ENCODE measurements at regions not wholly inside any gene's neighbourhood (a gene's known extent, or its start where the extent isn't known, plus 50 kb on each side); places are given as distances from the start of the nearest gene placed in this dataset.

DNA sequence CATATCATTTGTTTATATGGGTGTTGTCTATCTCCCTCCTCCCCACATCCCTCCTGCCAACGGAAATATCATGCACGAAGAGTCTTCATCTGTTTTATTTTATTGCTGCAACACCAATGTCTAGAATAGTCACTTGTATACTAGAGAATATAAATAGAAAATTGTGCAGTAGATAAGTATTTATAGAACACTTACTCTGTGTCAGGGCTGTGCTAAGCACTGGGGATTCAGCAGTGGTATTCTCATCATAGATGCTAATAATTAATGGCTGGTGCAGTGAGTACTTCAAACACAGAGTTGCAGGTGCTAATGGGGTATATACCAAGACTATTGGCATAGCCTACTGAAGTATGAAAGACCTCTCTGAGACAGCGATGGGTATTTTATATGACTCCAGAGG lies 353.5 kb upstream of the CDH6 start:
- Mint-ChIP-seq H3K36me3 (no peaks in the 10 kb centered on the region), H3K4me3 (no peak overlapping the region), H3K27ac (no peak overlapping the region), H3K4me1 (no peaks in the 10 kb centered on the region), H3K9me3 (peaks cover 3 to 31% (median 14%) of the 10 kb centered on the region in 9 donors), H3K27me3 (no peaks in the 10 kb centered on the region)
- ATAC-seq (no peak), DNase-seq (no peak)
- POLR2A ChIA-PET: no interaction called here

DNA sequence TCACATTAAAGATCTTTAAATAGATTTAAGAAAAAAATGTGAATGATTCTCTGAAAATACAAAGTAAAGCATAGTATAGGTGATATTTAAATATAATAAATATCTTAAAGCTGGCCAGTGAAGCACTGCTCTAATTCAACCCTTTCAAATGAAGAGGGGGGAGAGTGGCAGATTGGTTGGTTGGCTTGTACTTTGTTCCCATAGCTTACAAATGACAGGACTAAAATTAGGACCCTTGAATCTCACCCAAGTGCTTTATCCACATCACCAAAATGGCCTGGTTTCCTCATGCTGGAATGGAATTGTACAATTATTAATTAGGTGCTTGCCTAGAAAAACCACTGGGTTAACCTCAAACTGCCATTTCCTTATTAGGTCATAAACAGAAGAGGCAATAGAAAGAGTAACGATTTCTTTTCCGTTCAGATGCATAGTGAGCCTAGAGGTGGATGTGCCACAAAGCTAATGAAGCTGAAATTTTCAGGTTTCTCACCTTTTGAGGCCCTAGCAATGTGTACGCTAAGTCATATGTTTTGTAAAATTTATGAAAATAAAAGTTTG lies 354.5 kb upstream of the CDH6 start:
- POLR2A ChIA-PET: no interaction called here
- DNase-seq (no peak), ATAC-seq (no peak)
- Mint-ChIP-seq H3K9me3 (peaks cover 3 to 39% (median 19%) of the 10 kb centered on the region in 9 donors), H3K4me1 (no peaks in the 10 kb centered on the region), H3K4me3 (no peak overlapping the region), H3K36me3 (no peaks in the 10 kb centered on the region), H3K27me3 (no peaks in the 10 kb centered on the region), H3K27ac (no peak overlapping the region)

DNA sequence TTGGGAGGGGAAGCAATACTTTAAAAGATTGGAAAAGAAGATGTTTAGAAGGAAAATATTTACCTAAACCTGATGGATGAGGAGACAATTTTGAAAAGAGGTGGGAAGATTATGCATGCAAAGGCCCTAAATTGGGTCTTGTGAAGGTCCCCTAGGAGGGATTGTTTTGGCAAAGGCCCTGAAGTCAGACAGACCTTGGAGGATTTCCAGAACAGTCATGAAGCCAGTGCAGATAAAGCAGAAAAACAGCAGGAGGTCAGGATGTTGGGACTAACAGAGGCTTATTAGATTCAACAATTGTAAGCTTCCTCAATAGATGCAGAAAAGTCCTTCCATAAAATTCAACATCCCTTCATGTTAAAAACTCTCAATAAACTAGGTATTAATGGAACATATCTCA lies 361.0 kb upstream of the CDH6 start:
- no peak overlapping the region for H3K27ac Mint-ChIP-seq
- POLR2A ChIA-PET: no interaction called here
- DNase-seq (no peak), ATAC-seq (no peak)
- no peaks in the 10 kb centered on the region for H3K27me3 Mint-ChIP-seq
- no peaks in the 10 kb centered on the region for H3K4me1 Mint-ChIP-seq
- H3K9me3 Mint-ChIP-seq: peaks cover 0 to 48% (median 19%) of the 10 kb centered on the region in 9 donors
- H3K4me3 Mint-ChIP-seq: no peak overlapping the region
- peaks cover 0 to 4% (median 0%) of the 10 kb centered on the region in 3 donors for H3K36me3 Mint-ChIP-seq

DNA sequence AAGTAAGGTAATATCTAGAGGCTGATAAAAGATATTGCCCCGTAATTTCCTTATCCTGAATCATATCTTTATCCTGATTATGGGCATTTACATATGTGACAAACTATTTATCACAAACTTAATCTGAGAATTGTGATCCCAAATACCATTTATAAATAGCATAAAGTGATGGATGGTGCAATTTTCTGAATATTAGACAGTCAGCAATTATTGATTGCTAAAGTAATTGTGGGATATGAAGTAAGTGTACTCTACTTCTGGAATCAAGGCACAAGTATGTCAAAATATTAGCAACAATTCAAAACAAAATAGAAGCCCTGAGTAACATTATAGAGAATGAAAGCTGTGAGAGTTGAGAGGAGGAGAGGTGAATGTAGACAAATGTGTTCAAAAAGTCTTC lies 361.9 kb upstream of the CDH6 start:
- POLR2A ChIA-PET: no interaction called here
- H3K4me1 Mint-ChIP-seq: no peaks in the 10 kb centered on the region
- H3K4me3 Mint-ChIP-seq: no peak overlapping the region
- peaks cover 0 to 10% (median 0%) of the 10 kb centered on the region in 3 donors for H3K36me3 Mint-ChIP-seq
- H3K27ac Mint-ChIP-seq: no peak overlapping the region
- no peak for ATAC-seq
- H3K9me3 Mint-ChIP-seq: peaks cover 0 to 49% (median 14%) of the 10 kb centered on the region in 9 donors
- H3K27me3 Mint-ChIP-seq: no peaks in the 10 kb centered on the region
- no peak for DNase-seq

DNA sequence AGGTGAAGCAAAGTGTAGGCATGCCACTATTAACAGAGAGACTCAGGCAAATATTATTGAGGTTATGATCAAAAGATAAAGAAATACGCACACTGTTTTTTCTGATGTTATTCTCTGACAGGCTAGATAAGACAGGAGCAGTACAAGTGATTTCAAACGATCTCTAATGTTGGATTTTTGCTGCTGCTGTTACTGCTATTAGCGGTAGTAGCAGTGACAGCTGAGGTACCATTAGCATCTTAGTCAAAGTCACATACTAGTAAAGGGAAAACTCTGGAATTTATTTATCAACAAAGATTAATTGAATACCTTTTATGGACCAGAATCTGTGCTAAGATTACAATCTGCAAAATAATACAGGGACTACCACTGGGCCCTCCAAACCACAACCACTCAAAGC lies 362.4 kb upstream of the CDH6 start:
- POLR2A ChIA-PET: no interaction called here
- no peak for DNase-seq
- H3K4me3 Mint-ChIP-seq: no peak overlapping the region
- H3K27ac Mint-ChIP-seq: no peak overlapping the region
- H3K36me3 Mint-ChIP-seq: peaks cover 0 to 12% (median 0%) of the 10 kb centered on the region in 3 donors
- H3K9me3 Mint-ChIP-seq: peaks cover under 1 to 46% (median 13%) of the 10 kb centered on the region in 9 donors
- H3K4me1 Mint-ChIP-seq: no peaks in the 10 kb centered on the region
- H3K27me3 Mint-ChIP-seq: no peaks in the 10 kb centered on the region
- no peak for ATAC-seq

DNA sequence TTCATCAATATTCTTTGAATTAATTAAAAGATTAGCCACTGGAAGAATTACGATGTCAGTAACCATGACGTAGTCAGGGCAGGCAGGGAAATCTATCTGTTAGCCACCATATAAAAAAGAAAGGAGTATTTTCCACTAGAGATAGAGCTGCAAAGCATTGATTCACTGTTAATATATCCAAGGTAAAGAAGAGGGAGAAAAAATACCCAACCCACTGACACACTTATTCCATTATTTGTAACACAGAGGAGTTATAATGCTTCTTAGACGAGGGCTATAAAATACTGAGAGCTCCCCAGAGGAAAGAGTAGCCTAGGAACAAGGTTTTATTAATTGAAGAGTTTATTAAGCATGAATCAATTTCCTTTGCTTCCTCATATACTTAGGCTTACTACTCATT lies 382.2 kb upstream of the CDH6 start:
- ATAC-seq (no peak), DNase-seq (no peak)
- no peak overlapping the region for H3K27ac Mint-ChIP-seq
- peaks cover 7 to 40% (median 14%) of the 10 kb centered on the region in 9 donors for H3K9me3 Mint-ChIP-seq
- POLR2A ChIA-PET: no interaction called here
- no peak overlapping the region for H3K4me3 Mint-ChIP-seq
- no peaks in the 10 kb centered on the region for H3K27me3 Mint-ChIP-seq
- H3K36me3 Mint-ChIP-seq: no peaks in the 10 kb centered on the region
- no peaks in the 10 kb centered on the region for H3K4me1 Mint-ChIP-seq

DNA sequence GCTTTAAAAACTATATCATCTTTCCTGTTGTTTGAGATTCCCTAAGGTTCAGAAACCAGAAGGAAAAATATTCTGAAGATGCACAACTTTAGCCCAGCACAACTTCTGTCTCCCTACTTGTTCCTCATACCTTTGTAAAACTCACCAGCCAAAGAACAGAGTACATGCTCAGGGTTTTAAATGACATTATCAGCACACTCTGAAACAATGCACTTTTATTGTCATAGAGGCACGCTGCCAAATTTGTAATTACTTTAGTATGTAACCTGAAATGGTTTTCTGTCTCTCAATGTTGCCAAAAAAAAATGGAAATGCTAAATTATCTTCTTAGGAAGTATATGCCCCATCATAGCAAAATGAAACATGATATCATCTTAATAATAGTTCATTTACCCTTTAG lies 383.6 kb upstream of the CDH6 start:
- H3K27ac Mint-ChIP-seq: no peak overlapping the region
- no peaks in the 10 kb centered on the region for H3K4me1 Mint-ChIP-seq
- ATAC-seq: no peak

DNA sequence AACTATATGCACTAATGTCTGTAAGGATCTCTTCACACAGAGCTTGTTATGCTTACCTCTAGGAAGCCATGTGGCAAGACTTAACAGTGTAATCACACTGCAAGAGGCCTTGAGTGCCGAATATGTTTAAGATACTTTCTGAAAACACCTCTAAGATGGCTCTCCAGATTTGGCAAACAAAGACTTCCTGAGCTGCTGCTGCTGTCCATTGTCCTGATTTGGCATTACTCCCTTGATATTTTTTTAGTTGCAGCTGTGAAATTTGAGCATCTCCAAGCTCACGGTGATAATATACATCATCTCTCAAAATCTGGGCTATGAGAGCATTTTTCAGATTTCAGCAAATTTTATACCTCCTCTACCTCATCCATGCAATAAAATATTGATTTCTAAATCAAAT lies 384.5 kb upstream of the CDH6 start:
- Mint-ChIP-seq H3K9me3 (peaks cover 10 to 43% (median 15%) of the 10 kb centered on the region in 9 donors), H3K27me3 (no peaks in the 10 kb centered on the region), H3K36me3 (no peaks in the 10 kb centered on the region), H3K4me3 (no peak overlapping the region), H3K4me1 (no peaks in the 10 kb centered on the region), H3K27ac (no peak overlapping the region)
- POLR2A ChIA-PET: no interaction called here
- ATAC-seq (no peak), DNase-seq (no peak)

More for the DNA sequence above, 383.6 kb upstream of the CDH6 start:
- H3K9me3 Mint-ChIP-seq: peaks cover 8 to 41% (median 14%) of the 10 kb centered on the region in 9 donors
- POLR2A ChIA-PET: no interaction called here
- no peaks in the 10 kb centered on the region for H3K27me3 Mint-ChIP-seq
- no peaks in the 10 kb centered on the region for H3K36me3 Mint-ChIP-seq
- no peak overlapping the region for H3K4me3 Mint-ChIP-seq
- no peak for DNase-seq

DNA sequence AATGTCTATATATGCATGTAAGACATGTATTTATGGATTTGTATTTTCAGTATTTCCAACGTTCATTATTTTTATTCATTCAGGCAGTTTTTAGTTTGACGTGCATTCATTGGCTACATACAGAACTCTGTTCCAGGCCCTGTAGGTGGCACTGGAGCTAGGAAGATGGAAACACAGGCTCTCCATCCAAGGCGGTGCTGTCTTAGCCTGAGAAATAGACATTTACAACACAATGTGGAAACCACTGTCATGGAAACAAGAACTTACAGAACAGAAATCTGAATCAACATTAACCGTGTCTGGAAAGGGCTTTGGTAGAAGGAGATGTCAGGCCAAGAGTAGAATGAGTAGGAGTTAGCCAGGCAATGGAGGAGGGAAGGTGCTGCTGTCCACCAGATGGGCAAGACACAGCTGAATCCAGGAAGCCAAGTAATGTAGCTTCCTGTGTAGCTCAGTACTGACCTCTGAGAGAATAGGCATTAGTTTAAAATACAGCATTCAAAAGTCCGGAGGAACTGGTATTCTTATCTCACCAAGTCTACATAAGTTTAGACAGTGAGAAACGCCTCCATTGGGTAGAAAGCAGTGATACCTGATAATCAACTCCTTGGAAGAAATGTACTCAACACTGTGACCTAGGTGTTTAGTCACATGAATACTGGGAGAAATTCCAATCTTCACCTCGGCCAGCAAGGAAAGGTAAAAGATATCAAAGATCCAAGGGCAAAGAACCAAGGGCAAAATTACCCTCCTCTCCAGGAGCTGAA lies 388.6 kb upstream of the CDH6 start:
- Mint-ChIP-seq H3K9me3 (peaks cover 8 to 54% (median 15%) of the 10 kb centered on the region in 9 donors), H3K36me3 (no peaks in the 10 kb centered on the region), H3K27ac (no peak overlapping the region), H3K27me3 (no peaks in the 10 kb centered on the region), H3K4me3 (no peak overlapping the region), H3K4me1 (no peaks in the 10 kb centered on the region)
- POLR2A ChIA-PET: no interaction called here
- DNase-seq (peak in 1 of 10 donors; percentile 28), ATAC-seq (no peak)

DNA sequence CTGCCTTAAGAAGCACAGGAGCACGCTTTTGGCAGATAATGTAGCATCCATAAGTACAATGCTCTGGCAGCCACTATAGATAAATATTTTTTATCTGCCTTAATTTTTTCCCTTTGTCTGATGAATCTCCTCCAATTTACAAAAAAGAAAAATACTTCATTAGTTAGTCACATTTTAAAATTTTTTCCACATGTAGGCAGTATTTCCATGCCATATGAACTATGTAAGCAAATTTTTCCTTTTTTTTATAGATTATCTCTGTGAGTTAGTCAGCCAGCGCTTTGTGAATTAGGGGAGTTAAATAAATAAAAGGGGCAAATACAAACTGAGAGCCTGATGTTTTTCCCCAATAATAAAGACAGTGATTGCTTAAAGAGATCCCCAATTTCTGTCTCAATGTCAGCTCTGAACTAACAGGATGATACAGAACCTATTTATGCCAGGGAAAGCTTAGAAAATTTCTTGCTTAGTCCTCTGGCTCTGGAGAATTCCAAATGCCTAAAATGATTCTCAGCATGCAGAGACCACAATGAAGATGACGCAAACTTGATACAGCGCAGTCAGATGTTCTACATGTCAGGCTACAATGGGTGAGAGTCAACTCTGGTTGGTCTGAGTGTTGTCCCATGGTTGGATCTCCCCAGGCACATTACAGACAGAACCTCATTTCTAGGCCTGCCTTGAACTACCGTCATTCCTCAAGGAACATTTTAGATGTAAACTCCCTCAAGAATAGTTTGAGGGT lies 390.4 kb upstream of the CDH6 start:
- H3K9me3 Mint-ChIP-seq: peaks cover 9 to 39% (median 15%) of the 10 kb centered on the region in 9 donors
- no peaks in the 10 kb centered on the region for H3K4me1 Mint-ChIP-seq
- H3K27ac Mint-ChIP-seq: no peak overlapping the region
- H3K27me3 Mint-ChIP-seq: no peaks in the 10 kb centered on the region
- POLR2A ChIA-PET: no interaction called here
- ATAC-seq: no peak
- DNase-seq: no peak
- no peaks in the 10 kb centered on the region for H3K36me3 Mint-ChIP-seq
- no peak overlapping the region for H3K4me3 Mint-ChIP-seq

DNA sequence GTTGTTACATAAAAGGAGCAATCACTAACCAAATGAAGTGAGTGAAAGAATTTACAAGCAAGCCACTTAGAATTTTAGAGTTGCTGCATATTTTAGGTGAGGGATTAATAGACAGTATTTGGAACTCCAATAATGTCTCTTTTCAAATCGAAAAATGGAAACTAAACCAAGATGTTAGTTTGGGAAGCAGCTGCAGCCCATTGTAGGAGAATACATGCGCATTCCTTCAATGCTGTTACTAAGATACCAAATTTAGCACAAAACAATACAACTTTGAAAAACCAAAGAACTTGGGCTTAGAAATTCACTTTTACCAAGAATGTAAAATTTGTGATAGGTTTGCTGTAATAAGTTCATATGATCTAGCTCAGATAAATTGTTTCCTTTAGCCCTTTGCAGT lies 411.8 kb upstream of the CDH6 start:
- peaks cover 0 to 2% (median 0%) of the 10 kb centered on the region in 3 donors for H3K36me3 Mint-ChIP-seq

DNA sequence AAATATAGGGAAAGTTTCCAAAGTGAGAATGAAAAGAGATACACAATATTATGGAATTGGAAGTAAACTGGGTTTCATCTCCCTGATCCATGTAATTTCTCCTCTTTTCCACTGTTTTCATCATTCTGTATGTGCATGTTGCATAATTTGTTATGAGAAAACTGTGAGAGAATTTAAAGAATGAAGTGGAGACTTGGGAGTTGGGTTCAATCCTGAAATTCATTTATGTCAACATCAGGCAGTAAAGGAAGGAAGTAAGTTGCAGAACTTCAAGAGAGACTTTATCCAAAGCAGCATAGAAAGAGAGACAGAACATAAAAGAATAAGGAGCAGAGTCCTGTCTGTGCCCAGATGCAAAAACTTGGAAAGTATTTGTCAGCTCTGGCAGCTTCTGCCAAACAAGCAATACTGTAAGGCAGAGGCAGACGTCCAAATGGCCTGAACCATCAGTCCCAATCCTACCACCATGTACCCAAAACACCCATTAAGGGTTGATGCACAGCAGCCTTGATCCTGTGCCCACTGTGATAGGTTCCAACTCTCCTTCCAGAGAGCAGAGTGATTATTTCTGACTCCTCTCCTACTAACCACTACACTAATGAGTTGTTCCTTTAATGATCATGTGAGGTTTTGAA lies 425.3 kb upstream of the CDH6 start:
- Mint-ChIP-seq H3K36me3 (no peaks in the 10 kb centered on the region), H3K27ac (no peak overlapping the region), H3K4me1 (no peaks in the 10 kb centered on the region), H3K4me3 (no peak overlapping the region), H3K27me3 (no peaks in the 10 kb centered on the region), H3K9me3 (peaks cover 0 to 8% (median 1%) of the 10 kb centered on the region in 9 donors)
- no peak for DNase-seq
- POLR2A ChIA-PET: no interaction called here
- ATAC-seq: no peak

More for the DNA sequence above, 411.8 kb upstream of the CDH6 start:
- Mint-ChIP-seq H3K9me3 (peaks cover 3 to 36% (median 19%) of the 10 kb centered on the region in 9 donors), H3K27ac (no peak overlapping the region), H3K4me1 (no peaks in the 10 kb centered on the region), H3K4me3 (no peak overlapping the region), H3K27me3 (no peaks in the 10 kb centered on the region)
- POLR2A ChIA-PET: no interaction called here
- DNase-seq: no peak
- ATAC-seq: no peak

DNA sequence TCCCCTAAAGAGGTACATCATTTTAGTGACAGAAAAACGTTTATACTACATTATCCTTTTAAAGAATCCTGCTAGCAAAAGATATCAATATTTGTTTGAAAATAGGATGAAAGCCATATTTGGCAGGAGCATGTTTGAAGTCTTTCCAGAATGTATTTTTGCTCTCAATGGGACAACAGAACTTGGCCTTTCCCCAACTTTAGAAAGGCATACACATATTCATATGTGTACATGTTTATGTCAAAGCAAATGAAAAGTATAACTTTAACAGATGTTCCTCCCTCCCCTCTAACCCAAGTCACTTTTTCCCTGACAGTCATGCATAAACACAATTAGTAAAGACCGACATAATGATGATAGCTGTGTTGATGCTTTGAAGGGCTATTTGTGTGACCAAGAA lies 427.8 kb upstream of the CDH6 start:
- no peaks in the 10 kb centered on the region for H3K4me1 Mint-ChIP-seq
- H3K27me3 Mint-ChIP-seq: no peaks in the 10 kb centered on the region
- POLR2A ChIA-PET: no interaction called here
- no peak overlapping the region for H3K27ac Mint-ChIP-seq
- no peak overlapping the region for H3K4me3 Mint-ChIP-seq
- no peaks in the 10 kb centered on the region for H3K36me3 Mint-ChIP-seq
- ATAC-seq (no peak), DNase-seq (no peak)
- H3K9me3 Mint-ChIP-seq: peaks cover 0 to 8% (median 5%) of the 10 kb centered on the region in 9 donors

All from naive thymus-derived CD8-positive, alpha-beta T cell (primary cell).